ENCODE measurements at regions not wholly inside any gene's neighbourhood (a gene's known extent, or its start where the extent isn't known, plus 50 kb on each side); places are given as distances from the start of the nearest gene placed in this dataset.
A peak's percentile ranks its signal among the peaks of the same experiment; 100 is the strongest.

DNA sequence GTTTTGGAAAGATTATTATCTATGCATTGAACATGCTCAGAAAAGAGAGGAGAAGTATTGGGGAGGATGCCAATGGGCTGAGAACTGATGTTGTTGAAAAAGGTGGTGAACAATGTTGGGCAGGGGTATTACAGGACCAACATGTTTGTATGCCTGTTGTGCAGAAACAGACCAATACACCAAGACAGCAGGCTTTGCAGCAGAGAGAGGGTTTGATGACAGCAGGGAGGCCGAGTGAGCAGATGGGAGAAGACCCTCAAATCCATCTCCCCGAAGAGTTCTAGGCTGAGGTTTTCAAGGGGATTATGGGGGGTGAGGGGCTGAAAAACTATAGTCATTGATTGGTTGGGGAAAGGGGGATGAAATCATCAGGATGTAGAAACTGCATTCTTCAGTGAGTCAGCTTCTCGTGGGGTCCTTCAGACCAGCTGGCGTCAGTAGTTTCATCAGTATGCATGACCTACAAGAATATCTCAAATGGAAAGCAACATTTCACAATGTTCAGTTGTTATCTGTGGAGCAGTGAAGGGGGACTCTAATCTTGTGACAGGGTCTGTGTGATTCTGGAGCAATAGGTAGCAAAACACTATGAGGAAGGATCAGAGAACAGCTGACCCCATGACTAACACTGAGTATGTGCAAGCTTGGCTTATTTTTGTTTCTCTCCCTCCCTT is 167.8 kb downstream of the BAMBI start:
- ATAC-seq (no peak), DNase-seq (no peak)
- intact Hi-C loops (cut with micrococcal nuclease) = no loop called here

DNA sequence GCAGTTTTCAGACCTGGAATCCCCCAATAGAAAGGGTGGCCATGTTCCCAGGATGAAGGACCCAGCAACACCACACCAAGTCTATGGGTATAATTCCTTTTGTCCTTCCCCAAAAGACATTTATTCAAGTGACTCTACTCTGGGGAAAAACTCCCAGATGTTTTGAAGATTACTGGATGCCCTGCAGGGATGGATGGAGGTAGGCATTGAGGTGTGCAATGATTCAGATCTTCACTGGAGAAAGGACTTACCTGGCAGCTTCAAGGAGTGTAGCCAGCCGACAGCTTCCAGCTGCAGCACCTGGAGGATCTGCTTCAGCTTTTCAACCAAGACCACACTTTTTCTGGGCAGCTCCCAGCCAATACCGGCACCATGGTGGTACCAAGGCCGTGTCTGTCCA is 172.0 kb downstream of the BAMBI start:
- intact Hi-C loops (cut with micrococcal nuclease) = no loop called here
- DNase-seq = no peak

DNA sequence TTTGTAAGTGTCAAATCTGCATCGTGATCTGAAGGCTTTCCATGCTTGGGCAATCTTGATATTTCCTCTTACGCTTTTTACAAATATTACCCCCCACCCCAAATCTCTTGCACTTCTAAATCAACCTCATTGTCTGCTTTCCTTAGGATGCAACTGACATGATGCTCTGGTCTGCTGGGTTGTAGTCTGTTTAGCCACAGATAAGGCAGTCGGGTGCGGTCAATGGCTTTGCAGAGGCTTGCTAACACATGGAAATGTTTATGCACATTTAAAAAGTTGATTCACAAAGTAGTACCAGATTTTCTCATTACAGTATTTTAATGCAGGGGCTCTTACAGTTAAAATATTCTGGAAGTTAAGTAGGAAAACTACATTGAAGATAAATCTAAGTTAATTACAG is 172.5 kb downstream of the BAMBI start:
- ATAC-seq (no peak), DNase-seq (no peak)
- intact Hi-C loops (cut with micrococcal nuclease) = no loop called here

More for the DNA sequence above, 172.0 kb downstream of the BAMBI start:
- ATAC-seq = no peak

DNA sequence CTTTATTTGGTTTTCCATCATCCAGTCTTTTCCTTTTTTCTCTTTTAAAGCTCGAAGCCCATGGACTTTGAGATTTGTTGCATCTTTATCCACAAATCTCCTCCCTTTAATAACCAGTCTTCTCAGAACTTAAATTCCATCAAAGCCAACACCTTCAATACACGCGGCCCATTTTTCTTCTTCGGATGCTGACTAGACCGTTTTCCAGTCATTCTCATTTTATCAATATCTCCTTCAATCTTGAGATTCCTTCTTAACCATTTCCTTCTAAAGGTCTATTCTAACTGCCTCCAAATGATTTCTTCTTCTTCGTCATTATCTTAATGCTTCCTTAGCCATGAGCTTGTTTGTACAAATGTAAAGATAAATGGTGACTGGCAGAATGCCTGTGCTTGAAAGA is 173.5 kb downstream of the BAMBI start:
- ATAC-seq (no peak), DNase-seq (no peak)
- intact Hi-C loops (cut with micrococcal nuclease) = no loop called here

DNA sequence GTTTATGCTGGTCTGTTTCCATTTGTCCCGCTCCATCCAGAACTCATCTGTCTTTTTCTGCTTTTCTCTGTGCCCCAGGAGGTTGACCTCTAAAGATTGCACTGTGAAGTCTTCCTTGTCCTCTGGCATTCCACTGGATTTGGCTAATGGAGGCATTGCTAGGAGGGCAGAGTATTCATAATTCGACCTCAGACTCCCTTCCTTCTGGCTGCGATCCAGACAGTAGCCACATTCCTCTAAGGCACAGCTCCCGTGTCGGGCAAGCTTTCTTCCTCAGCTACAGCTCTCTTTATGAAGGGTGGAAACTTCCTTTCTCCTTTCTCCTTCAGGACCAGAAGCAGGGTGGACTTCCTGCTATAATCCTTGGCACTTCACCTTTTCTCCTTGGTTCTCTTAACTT is 175.9 kb downstream of the BAMBI start:
- DNase-seq (no peak), ATAC-seq (no peak)
- intact Hi-C loops (cut with micrococcal nuclease) = no loop called here

DNA sequence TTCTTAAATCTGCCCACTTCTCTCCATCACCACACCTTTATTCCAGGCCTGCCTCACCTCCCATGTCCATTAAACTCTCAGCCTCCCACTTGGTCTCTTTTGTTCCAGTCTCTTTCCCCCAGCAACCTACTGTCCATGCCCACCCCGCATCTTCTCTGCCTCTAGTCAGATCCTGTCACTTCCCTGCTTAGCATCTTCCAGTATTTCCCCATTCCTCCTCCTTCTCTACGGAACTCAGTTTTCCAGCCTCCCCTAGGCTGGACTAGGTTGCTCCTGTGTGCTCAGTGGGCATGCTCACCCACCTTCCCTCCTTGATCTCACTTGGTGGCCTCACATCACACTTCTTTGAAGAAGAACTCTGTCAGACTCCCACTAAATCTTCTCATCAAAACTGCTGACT is 179.8 kb downstream of the BAMBI start:
- intact Hi-C loops (cut with micrococcal nuclease) = no loop called here
- DNase-seq (no peak), ATAC-seq (no peak)

DNA sequence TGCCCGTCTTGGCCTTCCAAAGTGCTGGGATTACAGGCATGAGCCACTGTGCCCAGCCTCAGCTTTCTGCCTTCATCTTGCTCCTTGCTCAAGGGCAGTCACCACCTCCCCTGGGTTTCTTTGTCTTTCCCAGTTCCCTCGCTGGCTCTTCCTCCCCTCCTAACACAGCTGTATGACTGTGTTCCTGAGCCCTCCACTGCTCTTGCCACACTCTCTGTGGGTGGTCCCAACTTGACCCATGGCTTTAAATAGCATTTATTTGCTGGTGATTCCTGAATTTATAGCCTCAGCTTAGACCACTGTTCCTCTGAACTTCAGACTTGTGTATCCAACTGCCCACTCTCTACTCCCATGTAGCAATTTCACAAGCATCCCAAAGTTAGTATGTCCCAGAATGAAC is 181.3 kb downstream of the BAMBI start:
- ATAC-seq (no peak), DNase-seq (no peak)
- intact Hi-C loops (cut with micrococcal nuclease) = no loop called here

DNA sequence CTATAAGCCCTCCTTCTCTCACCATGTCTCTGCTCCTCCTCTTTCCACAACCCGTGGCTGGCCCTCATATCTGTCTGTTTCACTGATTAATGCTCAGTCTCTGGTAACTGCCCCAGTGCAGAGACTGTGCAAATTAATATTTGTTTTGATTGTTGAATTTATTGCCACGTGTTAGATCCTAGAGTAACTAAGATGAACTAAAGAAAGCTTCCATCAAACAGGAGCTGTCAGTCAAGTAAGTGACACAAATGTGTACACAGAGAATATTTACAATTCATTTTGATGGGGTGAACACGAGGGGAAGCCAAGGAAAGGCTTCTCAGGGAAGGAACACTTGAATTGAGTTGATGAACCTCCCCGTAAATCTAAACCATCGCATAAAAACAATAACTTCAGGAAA is 182.5 kb downstream of the BAMBI start:
- intact Hi-C loops (cut with micrococcal nuclease) = no loop called here
- ATAC-seq (no peak), DNase-seq (no peak)

DNA sequence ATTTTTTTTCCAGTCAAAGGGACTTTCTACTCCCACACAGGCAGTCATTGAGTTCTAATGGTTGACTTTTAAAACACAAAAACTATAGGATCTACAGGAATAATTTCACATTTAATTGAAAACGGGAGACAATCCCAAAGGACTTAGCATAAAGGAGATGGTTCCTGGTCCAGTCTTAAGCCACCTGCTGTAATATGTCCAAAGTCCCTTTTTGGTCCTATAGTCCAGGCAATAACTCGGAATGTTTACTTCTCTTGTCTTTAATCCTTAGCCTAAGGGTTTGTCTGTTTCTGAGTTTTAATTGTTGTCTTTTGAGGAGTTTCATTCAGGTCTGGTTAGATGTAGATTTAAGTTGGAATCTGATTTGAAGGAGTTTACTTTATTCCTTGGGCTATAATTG is 184.9 kb downstream of the BAMBI start:
- no peak for DNase-seq
- no peak for ATAC-seq
- intact Hi-C loops (cut with micrococcal nuclease) = no loop called here

DNA sequence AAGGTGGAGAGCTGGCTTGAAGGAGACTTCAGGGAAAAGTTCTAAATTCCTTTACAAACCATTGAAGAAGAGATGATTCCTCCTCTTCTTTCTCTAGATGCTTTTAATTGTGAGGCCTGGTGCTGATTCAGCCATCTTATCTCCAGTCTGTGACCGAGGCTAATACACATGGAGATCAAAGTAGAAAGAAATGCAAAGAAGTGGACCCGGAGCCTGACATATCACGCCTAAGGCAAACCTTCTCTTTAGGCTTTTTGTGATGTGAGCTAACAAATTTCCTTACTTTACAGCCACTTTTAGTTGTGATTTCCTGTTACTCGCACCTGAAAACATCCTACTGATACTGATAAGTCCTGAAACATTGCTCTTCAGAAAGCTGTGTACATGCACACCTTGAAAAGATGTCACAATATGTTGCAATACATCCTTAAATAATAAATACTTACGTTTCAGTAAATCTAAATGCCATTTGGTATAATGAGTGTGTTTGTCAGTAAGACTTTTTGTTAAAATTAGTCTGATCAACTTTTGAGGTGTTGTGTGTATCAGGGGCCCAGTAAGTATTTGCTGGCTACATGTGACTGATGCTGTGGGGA is 192.4 kb downstream of the BAMBI start:
- intact Hi-C loops (cut with micrococcal nuclease) = no loop called here
- DNase-seq (no peak), ATAC-seq (no peak)

DNA sequence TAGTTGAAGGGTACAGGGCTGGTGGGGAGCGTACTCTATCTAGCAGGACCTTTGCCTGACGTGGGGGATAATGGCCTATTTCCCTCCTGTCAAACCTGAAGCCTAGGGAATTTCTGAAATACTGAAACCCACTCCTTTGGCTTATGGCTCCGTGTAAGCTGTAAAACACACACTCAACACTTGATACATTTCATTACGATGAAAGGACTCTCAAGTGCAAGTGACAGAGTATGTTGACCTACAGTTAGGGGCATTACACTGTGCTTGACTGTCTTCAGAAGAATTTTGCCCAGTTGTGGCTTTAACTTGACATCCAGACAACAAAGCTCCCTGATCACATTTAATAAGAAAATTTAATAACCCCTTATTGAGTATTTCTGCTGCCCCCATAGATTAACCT is 194.3 kb downstream of the BAMBI start:
- ATAC-seq = no peak

DNA sequence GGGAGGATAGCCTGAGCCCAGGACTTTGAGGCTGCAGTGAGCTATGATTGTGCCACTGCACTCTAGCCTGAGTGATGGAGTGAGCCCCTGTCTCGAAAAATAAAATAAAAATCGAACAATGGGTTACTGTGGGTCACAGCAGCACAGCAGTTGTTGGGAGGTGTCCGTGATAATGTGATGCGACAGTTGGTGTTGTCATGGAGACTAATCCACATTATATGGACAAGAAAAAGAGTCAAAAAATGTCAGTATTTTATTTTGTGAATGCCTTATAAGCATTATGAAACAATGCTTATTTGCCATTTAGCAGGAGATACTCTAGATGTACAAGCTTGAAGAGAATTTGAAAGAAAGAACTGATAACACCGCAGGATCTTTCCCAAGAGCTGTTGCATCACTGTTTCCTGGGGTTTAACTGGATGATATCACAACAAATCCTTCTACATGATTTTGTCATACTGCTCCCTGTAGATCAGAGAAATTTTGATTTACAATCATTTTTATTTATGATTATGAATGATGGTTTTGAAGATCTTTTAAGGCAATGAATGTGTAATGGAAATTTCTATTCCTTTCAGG is 195.4 kb downstream of the BAMBI start:
- ATAC-seq = no peak
- intact Hi-C loops (cut with micrococcal nuclease) = no loop called here
- no peak for DNase-seq

More for the DNA sequence above, 194.3 kb downstream of the BAMBI start:
- intact Hi-C loops (cut with micrococcal nuclease) = no loop called here
- DNase-seq = no peak

DNA sequence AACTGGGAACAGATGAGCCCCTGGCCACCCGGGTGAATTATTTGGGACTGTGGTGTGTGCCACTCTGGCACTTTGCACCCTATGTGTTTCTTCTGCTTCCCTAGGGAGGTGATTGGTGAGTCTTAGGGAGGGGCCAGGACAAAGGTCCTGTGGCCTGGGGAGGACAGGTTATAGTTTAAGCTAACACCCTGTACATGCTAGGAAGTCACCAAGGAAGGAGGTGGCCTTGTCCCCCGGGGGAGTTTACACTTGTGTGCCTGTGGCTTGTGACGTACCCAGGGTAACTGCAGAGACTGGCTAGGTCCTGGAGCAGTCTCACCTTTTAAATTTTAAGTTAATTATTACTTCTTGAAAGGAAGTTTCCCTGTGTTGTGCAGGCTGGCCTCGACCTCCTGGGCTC is 196.2 kb downstream of the BAMBI start:
- ATAC-seq = no peak
- intact Hi-C loops (cut with micrococcal nuclease) = no loop called here
- DNase-seq = no peak

DNA sequence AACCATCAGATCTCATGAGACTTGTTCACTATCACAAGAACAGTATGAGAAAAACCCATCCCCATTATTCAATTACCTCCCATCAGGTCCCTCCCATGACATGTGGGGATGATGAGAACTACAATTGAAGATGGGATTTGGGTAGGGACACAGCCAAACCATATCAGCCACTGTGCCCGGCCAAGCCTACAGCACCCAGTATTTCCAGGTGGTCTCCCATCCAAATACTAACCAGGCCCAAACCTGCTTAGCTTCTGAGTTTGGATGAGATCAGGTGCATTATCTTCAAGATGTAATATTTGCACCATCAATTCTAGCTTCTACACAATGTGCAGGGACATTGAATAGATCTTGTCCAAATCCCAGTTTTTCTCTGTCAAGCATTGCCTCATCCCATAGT is 196.9 kb downstream of the BAMBI start:
- intact Hi-C loops (cut with micrococcal nuclease) = no loop called here
- no peak for ATAC-seq
- DNase-seq = no peak

DNA sequence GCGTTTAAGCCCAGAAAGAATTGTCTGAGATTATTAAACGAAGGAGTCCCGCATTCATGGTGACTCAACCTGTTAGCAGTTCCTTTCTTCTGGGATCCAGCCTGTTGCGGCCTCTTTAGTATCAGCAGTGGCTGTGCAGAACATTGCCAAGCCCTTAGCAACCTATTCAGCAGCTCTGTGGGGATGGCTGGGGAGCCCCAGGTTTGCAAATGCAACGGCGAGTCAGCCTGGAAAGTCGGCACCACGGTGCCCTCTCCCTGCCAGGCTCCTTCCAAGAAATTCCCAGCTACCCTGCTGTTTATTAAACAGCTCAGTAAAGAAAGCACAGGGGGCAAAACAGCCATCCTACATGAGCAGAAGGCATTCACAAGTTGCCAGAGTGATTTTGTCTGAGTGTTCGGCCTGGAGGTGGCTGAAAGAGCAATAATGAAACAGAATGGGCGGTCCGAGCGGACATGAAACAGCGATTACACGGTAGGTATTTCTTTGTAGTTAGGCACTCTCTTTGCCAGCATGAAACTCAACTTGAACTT is 198.3 kb downstream of the BAMBI start:
- DNase-seq (no peak), ATAC-seq (no peak)
- intact Hi-C loops (cut with micrococcal nuclease) = no loop called here

DNA sequence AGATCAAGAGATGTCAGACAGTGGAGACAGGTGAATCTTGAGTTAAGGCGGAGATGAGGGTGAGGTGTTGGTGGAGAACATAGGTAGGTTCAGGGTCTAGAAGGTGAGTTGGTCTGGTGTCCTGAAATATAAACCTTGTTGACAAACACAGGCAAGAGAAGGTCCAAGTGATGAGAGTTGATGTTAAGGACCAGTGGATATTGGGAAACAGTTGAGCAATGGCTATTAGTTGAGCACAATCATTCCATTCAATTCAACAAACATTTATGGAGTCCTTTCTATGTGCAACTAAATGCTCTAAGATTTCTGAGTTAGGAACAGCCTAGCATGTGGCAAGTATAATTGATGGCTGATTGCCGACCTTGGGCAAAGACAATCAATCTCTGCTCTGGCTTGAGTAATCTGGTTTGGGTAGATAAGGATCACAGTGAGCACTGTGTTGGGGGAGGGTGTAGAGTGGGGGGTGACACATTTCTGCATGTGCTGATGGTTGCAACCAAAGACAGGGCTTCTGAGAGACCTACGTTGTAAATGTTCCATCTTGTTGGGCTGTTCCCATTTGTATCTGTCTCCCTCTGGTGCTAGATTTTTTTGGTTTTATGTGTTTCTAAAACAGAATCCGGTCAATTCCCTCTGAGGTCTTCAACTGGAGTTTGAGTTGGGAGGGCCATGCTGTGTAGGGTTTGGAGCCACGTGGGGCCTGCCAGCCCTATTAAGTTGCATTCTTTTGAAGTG is 201.1 kb downstream of the BAMBI start:
- intact Hi-C loops (cut with micrococcal nuclease) = no loop called here
- no peak for ATAC-seq
- no peak for DNase-seq

DNA sequence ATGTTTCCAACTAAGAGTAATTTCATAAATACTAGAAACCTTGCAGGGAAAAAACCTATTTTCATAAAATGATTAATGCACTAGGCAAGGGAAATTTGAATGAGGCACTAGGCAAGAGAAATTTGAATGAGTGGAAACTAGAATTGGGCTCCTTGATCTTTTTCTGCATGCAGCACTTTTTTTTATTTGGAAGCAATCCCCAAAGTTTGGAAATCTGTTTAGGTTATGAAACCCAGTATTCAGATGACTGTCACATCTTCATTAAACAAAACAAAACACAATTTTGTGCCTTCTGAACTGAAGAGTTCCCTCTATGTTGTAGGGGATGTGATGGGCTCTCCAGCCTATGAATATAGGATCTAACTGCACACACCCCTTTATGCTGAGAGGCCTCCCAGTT is 201.9 kb downstream of the BAMBI start:
- intact Hi-C loops (cut with micrococcal nuclease) = no loop called here
- no peak for DNase-seq
- peak; percentile 10 for ATAC-seq

DNA sequence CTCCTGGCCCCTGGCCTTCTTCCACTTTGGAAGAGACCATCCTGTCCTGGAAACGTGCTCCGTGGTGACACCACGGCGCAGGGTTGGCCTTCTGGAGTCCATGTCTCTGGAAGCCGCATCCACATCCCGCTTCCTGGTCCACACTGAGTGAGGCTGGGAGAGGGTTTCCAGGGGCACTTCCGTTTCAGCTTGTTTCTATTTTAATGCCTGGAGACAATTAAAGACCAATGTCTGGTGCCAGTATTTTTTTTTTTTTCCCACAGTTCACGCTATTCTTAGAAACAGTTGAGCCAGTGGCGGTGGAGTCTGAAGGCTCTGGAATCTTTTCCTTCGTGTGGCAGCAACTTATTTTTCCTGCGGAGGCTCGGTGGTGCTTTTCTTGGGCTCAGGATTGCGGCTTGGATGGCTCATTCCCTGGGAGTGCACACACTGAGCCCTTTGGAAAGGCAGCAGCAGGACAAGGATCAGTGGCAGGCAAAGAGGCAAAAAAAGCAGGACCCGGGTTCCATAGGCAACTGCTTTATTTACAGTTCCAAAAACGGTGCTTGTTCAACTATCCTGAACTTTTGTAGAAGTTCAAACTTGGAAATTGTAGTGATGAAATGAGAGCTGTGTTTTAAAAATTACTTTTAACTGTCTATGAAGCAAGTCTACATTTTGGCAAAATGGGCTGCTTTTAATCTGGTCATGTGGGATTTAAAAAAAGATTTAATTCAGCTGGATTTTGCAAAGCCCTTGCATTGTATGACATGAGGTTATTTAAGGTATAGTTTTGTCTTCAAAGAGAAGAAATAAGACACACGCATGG is 202.8 kb downstream of the BAMBI start:
- DNase-seq (peak; percentile 49), ATAC-seq (peak; percentile 91)
- intact Hi-C loops (cut with micrococcal nuclease) = no loop called here

DNA sequence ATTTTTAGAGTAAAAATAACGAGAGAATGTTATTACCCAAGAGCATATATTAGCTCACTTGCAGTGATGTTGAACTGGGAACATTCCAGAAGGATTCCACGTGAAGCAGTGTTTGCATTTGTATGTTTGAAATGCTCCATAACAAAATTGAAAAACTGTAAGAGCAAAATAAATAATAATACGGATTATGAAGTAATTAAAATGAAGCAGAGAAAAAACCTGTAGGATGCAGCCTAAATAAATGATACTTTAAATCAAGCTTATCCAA is 203.3 kb downstream of the BAMBI start:
- no peak for ATAC-seq
- intact Hi-C loops (cut with micrococcal nuclease) = no loop called here
- DNase-seq = no peak
